ENCODE measurements at regions not wholly inside any gene's neighbourhood (a gene's known extent, or its start where the extent isn't known, plus 50 kb on each side); places are given as distances from the start of the nearest gene placed in this dataset.

DNA sequence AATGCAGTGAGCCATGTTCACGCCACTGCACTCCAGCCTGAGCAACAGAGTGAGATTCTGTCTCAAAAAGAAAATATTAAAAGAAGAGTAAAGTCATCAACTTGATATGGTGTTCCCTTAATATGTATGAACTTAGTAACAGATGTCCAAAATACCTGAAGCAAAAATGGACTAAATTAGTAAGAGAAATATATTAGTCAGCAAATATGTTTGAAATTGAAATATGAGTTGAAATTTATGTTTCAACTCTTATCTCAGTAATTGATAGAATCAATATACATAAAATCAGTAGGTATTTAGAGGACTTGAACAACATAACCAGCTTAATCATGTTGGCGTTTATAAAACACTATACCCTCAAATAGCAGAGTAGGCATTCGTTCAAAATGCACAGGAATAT lies 668.5 kb downstream of the ISL1 start:
- TF ChIP-seq EZH2 (IDR thresholded peaks at IDR 0.05; ENCODE audit: borderline replicate concordance, low read depth, low read length, poor library complexity, severe bottlenecking), result no peak
- TF ChIP-seq, protein P1, sequence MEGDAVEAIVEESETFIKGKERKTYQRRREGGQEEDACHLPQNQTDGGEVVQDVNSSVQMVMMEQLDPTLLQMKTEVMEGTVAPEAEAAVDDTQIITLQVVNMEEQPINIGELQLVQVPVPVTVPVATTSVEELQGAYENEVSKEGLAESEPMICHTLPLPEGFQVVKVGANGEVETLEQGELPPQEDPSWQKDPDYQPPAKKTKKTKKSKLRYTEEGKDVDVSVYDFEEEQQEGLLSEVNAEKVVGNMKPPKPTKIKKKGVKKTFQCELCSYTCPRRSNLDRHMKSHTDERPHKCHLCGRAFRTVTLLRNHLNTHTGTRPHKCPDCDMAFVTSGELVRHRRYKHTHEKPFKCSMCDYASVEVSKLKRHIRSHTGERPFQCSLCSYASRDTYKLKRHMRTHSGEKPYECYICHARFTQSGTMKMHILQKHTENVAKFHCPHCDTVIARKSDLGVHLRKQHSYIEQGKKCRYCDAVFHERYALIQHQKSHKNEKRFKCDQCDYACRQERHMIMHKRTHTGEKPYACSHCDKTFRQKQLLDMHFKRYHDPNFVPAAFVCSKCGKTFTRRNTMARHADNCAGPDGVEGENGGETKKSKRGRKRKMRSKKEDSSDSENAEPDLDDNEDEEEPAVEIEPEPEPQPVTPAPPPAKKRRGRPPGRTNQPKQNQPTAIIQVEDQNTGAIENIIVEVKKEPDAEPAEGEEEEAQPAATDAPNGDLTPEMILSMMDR (conservative IDR thresholded peaks at IDR 0.05; ENCODE audit: low read depth, low read length), result no peak

DNA sequence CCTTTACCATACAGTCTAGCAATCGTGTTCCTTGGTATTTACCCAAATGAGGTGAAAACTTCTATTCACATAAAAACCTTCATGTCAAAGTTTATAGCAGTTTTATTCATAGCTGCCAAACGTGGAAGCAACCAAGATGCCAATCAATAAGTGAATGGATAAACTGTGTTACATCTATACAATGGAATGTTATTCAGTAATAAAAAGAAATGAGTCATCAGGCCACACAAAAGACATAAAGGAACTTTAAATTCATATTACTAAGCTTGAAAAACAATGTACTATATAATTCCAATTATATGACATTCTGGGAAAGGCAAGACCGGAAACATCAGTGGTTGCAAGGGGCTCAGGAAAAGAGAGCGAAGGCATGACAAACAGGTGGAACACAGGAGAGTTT lies 679.9 kb downstream of the ISL1 start:
- BruUV-seq (replicated peaks), result no TSS peak
- Histone ChIP-seq H3K27ac (ENCODE audit: low read depth, low read length, poor library complexity, severe bottlenecking) (no peak overlapping the region), H3K4me1 (ENCODE audit: insufficient read depth, low read length, poor library complexity, severe bottlenecking) (no peaks in the 10 kb centered on the region), H3K27me3 (replicated peaks; ENCODE audit: insufficient read depth, low read depth, low read length, poor library complexity) (no peaks in the 10 kb centered on the region), H3K36me3 (ENCODE audit: insufficient read depth, low read length, poor library complexity, severe bottlenecking) (no peaks in the 10 kb centered on the region), H3K9me3 (ENCODE audit: low read depth, low read length, poor library complexity, severe bottlenecking) (peaks cover 9% of the 10 kb centered on the region), H3K4me3 (ENCODE audit: low read depth, low read length, poor library complexity, severe bottlenecking) (no peak overlapping the region)
- DNase-seq (ENCODE audit: low spot score), result peak; percentile 4
- intact Hi-C loops (cut with micrococcal nuclease; ENCODE audit: unreplicated experiment), result no loop called here
- TF ChIP-seq, protein P1 (conservative IDR thresholded peaks at IDR 0.05; ENCODE audit: low read depth, low read length), result no peak
- TF ChIP-seq EZH2 (IDR thresholded peaks at IDR 0.05; ENCODE audit: borderline replicate concordance, low read depth, low read length, poor library complexity, severe bottlenecking), result no peak
- CTCF ChIA-PET, result no interaction called here
- POLR2A ChIA-PET (ENCODE audit: low non-redundant PET), result no interaction called here

More for the DNA sequence above, 668.5 kb downstream of the ISL1 start:
- Histone ChIP-seq H3K27me3 (replicated peaks; ENCODE audit: insufficient read depth, low read depth, low read length, poor library complexity) (no peaks in the 10 kb centered on the region), H3K36me3 (ENCODE audit: insufficient read depth, low read length, poor library complexity, severe bottlenecking) (no peaks in the 10 kb centered on the region), H3K27ac (ENCODE audit: low read depth, low read length, poor library complexity, severe bottlenecking) (no peak overlapping the region), H3K4me3 (ENCODE audit: low read depth, low read length, poor library complexity, severe bottlenecking) (no peak overlapping the region), H3K9me3 (ENCODE audit: low read depth, low read length, poor library complexity, severe bottlenecking) (no peaks in the 10 kb centered on the region), H3K4me1 (ENCODE audit: insufficient read depth, low read length, poor library complexity, severe bottlenecking) (no peaks in the 10 kb centered on the region)
- BruUV-seq (replicated peaks), result no TSS peak
- DNase-seq (ENCODE audit: low spot score), result no peak
- intact Hi-C loops (cut with micrococcal nuclease; ENCODE audit: unreplicated experiment), result no loop called here
- ChIA-PET POLR2A (ENCODE audit: low non-redundant PET) (no interaction called here), CTCF (no interaction called here)

DNA sequence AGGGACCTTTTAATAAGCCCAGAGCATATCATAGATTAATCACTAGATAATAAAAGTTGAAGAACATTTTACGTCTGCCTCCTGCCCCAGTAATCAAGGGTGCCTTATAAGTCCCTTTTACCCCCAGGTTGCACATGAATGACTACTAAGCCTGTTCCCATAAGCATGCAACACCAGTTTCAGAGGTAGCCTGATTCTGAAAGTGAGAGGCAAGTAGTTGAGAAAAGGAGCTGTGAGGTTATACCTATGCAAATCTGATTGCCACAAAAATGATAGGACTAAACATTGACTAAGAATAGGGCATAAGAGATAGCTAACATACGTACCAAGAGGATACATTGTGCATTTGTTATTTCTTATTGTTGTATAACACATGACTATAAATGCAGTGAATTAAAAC lies 681.9 kb downstream of the ISL1 start:
- Histone ChIP-seq H3K9me3 (ENCODE audit: low read depth, low read length, poor library complexity, severe bottlenecking) (peaks cover 9% of the 10 kb centered on the region), H3K27ac (ENCODE audit: low read depth, low read length, poor library complexity, severe bottlenecking) (no peak overlapping the region), H3K4me1 (ENCODE audit: insufficient read depth, low read length, poor library complexity, severe bottlenecking) (no peaks in the 10 kb centered on the region), H3K4me3 (ENCODE audit: low read depth, low read length, poor library complexity, severe bottlenecking) (no peak overlapping the region), H3K36me3 (ENCODE audit: insufficient read depth, low read length, poor library complexity, severe bottlenecking) (no peaks in the 10 kb centered on the region), H3K27me3 (replicated peaks; ENCODE audit: insufficient read depth, low read depth, low read length, poor library complexity) (no peaks in the 10 kb centered on the region)
- POLR2A ChIA-PET (ENCODE audit: low non-redundant PET), result no interaction called here
- BruUV-seq (replicated peaks), result no TSS peak
- CTCF ChIA-PET, result no interaction called here
- DNase-seq (ENCODE audit: low spot score), result no peak
- TF ChIP-seq EZH2 (IDR thresholded peaks at IDR 0.05; ENCODE audit: borderline replicate concordance, low read depth, low read length, poor library complexity, severe bottlenecking), result no peak
- TF ChIP-seq, protein P1 (conservative IDR thresholded peaks at IDR 0.05; ENCODE audit: low read depth, low read length), result no peak
- intact Hi-C loops (cut with micrococcal nuclease; ENCODE audit: unreplicated experiment), result no loop called here

All from A673 (cell line).